HG03103 (cell line): ENCODE measurements at regions not wholly inside any gene's neighbourhood (a gene's known extent, or its start where the extent isn't known, plus 50 kb on each side); places are given as distances from the start of the nearest gene placed in this dataset.

Experiments
- ATAC-seq: cut with Tn5 transposase; IDR thresholded peaks from one replicate; pipeline ENCODE4 v1.9.1; 2021; ENCODE audit warnings: low read depth; ENCODE audit not compliant: unreplicated experiment

DNA sequence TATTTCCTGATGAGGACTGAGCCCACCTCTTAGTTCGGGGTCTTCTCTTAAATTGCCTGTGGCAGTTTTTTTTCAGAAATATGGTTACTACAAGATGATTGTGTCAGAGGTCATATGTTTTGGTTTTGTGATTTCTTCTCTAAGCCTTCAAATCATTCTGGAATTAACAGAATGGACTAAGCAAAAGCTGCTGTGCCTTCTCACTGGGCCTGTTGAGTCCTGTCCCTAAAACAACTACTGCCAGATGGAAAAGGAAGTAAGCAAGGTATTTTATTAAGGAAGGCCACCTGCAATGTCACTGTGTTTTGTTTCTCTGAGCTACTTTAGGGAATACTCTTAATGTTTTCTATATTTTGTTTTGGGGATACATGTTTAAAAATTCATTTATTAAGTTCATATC lies 470.8 kb downstream of the PCDH20 start:
- ATAC-seq: no peak

DNA sequence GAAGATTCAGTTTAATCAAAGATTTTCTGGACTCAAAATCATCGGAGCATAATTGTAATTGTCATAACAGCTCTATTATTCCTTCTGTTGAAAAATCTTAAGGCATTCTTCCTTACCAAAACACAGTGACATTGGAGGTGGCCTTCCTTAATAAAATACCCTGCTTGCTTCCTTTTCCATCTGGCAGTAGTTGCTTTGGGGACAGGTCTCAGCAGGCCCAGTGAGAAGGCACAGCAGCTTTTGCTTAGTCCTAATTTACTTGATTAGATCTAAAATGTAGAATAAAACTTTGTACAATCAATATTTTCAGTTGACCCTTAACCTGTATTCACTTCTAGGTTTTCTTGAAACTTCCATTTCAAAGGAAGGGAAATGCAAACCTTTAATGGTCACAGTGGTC lies 471.6 kb downstream of the PCDH20 start:
- no peak for ATAC-seq

DNA sequence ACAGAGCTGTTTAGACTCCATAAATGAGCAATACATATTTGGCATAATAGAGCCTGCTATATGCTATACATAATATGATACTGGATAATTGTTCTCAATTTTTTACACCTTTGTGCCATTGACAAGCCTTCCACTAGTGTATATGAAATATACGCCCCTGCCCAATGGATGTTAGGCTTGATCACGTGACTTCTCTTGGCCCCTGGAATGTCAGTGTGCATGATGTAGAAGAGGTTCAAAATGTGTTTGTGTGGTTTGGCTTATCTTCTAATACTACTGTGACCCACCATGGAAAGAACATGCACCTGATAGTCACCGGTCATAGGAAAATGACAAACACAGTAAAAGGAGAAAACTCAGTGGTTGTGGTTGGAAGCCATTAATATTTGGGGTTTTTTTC lies 479.4 kb downstream of the PCDH20 start:
- no peak for ATAC-seq

DNA sequence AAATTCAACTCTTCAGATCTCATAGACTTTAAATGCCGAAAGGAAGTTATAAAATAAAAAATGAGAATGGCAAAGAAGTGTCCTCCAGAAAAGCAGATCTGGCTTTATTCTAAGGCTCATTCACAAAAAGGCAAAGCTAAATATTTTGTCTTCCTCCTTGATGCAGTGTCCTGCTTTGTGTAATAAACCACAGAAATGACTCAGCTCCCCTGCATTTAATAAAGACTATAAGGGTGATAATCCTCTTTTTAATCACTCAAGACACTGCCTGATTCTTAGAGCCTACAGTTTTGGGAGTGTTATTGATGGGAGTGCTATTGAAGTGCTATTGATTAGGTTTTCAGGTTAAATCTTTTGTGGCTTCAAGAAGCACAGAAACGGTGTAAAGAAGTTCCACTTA lies 482.0 kb downstream of the PCDH20 start:
- ATAC-seq: no peak

DNA sequence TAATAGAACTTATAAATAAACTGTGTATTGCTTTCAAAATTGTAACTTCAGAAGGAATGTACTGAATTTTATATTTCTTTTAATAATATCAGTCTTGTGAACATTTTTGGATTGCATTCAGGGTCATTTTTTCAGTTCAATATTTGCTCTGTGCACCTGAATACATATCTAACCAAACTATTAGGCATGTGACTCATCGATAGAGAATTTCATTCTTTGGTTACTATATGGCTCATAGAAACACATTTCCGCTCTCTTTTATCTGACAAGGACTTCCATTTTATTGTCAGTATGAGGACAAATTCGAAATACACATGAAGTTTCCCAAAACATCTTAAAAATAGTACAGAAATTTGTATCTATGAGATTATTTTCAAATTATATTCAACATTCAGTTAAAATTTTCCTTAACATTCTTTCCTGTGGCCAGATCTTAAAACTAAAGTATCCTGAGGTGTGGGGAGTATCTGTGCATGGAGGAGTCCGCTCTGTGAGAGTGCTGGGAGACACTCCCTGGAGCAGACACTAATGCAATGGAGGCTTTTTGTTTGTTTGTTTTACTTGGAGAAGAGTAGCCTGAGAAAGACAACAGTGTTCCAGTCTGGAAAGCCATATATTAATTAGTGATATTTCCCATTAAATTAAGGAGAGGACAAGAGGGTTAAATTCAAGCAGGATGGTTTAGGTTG lies 483.6 kb downstream of the PCDH20 start:
- ATAC-seq: no peak

DNA sequence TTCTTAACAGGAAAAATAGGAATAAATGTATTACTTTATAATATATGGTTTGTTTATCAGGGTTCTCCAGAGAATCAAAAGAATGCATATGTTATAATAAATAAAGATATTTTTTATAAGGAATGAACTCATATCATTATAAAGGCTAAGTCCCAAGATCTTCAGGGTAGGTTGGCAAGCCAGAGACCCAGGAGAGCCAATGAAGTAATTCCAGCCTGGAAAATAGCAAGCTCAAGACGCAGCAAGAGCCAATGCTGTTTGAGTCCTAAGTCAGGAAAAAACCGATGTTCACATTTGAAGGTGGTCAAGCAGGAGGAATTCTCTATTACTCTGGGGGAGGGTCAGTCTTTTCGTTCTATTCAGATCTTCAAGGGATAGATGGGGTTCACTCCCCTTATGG lies 490.0 kb downstream of the PCDH20 start:
- no peak for ATAC-seq

DNA sequence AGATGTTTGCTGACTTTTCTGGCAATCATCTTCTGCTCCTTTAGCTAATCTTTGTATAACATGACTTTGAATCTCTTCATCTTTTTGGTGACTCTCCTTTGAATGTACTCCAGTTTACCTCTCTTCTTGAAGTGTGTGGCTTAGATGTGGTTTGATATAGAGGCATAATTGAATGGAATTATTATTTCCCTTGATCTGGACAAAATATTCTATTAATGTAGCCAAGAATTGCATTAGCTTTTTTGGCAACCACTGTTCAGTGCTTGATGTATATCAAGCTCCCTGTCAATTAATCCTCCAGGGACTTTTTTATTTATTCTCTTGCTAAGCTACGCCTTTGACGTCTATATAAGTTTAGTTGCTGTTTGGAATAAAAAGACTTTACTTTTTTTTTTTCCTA lies 490.8 kb downstream of the PCDH20 start:
- no peak for ATAC-seq

DNA sequence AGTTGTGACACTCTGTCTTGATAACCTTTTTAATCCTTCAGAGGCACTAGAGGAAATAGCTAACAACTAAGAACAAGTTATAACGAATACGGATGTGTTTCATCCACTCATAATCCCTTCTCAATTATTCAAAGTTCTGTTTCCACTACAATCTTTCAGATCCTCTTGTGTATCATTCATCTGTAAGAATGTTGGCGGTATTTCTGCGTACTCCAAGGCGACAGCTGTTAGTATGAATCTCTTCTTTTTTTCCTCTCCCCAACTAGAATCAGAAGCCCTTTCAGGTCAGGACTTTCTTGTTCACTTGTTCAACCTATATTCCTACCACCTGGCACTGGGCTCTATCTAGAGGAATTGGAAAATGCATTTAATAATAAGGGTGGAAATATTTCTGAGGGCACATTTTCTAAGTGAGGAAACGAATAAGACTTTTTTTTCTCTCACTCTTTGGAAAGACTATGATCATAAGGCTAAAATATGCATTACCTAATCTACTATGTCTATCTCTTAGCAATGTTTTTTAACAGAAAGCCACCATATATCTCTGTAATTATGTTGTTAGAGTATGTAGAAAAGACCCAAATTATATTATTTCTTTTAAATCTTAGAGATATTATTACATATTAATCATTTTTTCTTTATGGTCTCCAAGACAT lies 492.9 kb downstream of the PCDH20 start:
- no peak for ATAC-seq

DNA sequence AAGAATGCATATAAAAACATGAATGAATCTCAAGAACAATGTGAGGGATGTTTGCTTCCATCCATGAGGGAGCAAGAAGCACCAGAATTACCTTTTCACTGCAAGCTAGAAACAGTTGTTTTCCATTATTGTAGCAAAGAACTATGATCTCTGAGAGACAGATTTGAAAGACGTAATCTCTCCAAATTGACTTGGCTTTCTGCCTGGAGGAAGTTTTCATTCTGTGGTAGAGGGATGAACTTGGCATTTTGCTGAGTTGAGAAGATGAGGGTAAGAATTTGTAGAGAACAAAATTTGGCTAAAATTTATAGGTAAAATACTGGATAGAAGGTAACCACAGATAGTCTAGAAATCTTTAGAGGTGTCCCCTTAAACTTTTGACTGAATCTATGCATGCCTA lies 496.8 kb downstream of the TDRD3 start:
- ATAC-seq: no peak

DNA sequence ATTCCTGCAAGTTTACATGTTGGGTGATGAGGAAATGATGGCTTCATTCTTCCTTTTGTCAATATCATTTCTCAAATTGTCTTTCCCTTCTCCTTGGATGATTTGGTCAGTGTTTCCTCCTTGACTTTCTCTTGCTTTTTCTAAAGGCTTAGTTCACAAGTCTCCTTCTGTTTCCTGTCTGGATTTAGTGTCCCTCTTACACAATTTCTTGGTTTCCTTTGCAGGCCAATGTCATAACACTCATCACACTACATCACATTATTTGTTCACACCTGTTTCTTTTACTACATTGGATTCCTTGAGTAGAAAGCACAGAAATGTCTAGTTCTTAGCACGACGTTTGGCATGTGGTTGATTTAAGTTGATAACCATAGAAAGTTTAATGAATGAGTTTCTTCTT lies 490.7 kb downstream of the TDRD3 start:
- no peak for ATAC-seq

DNA sequence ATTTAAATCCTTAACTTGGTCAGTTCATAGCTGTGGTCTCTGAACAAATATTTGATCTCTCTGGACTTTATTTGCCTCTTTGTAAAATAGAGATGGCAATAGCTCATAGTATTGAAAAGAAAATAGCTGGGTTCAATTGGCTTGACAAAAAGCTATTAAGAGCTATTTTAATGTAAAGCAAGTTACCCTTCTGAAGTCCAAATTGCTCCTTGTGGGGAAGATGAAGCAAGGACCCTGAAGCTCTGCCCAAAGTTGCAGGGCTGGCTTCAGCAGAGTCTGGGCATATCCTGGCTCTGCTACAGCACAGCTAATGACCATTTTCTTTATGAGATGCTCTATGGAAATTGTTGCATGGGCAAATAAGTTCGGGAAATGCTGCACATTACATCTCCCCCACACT lies 484.5 kb downstream of the TDRD3 start:
- no peak for ATAC-seq

DNA sequence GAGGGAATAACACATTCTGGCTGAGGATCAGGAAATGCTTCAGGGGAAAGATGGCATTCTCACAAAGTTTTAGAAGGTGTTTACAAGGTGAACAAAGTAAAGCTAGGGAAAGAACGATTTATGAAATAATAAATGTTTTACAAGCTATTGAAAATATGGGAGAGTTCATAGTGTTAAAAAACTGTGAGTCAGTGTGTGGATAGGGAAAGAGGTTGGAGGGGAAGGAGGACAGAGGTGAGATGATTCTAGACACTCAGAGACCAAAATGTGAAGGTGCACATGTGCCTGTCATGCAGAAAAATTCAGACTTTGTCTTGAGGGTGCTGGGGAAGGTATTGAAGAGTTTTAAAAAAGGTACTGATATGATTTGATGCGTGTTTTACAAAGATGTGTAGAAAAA lies 476.1 kb downstream of the TDRD3 start:
- ATAC-seq: no peak

DNA sequence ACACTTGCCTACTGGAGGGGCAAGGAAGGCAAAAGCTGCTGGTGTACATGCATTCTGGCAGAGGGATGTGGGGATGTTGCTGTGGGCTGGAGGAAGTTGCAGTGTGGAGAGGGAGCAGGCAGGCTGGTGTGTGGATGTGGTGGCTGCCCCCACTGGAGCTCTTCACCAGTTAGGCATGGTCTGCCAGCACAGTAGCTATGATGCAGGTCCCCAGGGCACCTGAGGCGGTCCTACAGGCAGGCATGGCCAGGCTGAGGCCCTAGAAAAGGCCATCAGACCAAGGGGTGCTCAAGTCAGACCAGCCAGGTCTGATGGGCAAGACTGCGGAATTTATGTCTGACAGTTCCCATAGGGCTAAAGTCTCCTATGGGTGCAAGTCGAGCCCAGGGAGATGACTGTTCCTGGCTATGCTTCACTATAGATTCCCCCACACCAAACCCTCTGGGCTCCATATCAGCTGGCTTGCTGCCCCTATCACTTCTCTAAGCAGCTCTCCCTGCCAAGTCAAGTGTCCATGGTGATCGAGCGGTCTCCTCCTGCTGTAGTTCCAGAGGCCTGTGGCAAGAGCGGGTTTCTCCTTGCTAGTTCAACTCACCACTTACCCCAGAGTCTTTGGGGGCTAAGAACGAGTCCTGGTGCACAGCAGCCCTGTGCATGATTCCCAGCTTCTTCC lies 473.1 kb downstream of the TDRD3 start:
- ATAC-seq: no peak

DNA sequence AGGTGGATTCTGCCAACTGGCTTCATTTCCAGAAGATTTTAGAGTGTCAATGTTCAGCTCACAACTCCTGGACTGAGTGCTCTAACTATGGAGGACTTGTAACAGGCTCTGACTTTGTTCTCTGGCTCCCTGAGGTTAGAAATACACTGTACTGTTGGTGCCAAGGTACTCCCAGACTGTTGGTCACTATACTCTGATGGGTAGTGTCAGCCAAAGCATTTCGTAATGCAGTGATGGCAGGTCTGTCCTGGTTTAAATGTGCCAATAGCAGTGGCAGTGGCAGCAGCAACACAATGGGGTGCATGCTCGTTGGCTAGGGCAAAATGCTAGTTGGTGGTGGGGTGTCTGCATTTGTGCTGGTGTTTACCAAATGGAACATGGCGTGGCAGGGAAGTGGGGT lies 472.2 kb downstream of the TDRD3 start:
- no peak for ATAC-seq

DNA sequence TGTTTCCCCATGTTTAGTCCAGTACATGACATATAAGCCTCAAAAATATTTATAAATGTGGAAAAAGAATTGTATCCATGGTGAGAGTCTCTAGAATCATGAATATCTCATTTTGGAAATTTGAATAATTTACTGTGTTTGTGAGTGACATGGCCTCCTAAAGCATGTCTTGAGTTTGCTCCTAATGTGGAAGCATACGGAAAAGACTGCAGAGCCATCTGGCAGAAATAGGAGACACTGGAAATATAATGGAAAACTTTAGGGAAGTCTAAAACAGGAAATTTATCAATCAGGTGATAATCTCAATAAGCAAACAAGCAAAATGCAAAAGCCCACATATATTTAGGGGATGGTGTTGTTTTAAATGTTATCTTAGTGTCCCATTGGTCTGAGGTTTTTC lies 465.0 kb downstream of the TDRD3 start:
- ATAC-seq: no peak

DNA sequence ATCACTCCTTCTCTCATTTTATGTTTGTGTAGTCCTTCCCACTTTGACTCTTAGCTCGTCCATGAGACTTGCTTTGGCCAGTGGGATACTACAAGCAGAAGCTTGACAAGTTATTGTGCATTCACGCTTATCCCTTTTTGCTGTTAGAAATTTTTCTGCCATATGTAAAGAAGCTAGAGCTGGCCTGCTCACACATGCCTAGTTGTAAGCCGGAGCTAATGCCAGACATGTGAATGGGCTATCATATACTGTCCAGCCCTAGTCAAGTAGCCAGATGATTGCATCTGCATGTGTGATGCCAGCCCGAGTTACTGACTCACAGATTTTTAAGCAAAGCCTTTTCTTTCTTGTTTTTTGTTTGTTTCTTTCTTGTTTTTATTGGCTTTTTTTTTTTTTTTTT lies 460.7 kb downstream of the TDRD3 start:
- ATAC-seq: no peak

DNA sequence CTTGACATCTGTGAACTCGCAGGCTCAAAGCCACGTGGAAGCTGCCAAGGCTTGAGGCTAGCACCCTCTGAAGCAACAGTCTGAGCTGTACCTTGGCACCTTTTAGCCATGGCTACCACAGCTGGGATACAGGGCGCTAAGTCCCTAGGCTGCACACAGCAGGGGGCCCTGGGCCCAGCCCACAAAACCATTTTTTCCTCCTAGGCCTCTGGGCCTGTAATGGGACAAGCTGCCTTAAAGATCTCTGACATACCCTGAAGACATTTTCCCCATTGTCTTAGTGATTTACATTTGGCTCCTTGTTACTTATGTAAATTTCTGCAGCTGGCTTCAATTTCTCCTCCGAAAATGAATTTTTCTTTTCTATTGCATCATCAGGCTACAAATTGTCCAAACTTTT lies 455.9 kb downstream of the TDRD3 start:
- no peak for ATAC-seq

DNA sequence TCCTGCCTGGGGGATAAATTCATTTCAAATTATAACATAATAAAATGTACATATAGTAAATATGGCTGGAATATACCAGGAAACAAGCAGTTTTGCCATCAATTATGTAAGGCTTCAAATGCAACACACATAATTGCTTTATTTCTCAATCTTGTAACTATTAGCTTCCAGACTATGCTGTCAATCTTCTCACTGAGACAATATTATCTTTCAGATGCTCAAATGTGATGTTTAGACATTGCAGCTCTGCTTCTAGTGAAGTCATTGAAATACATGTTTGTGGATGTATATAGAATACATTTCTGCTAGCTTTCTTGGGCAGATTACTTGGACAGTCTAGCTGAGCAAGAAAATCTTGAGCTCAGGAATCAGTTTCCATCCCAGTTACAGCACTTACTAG lies 454.4 kb downstream of the TDRD3 start:
- ATAC-seq: no peak

DNA sequence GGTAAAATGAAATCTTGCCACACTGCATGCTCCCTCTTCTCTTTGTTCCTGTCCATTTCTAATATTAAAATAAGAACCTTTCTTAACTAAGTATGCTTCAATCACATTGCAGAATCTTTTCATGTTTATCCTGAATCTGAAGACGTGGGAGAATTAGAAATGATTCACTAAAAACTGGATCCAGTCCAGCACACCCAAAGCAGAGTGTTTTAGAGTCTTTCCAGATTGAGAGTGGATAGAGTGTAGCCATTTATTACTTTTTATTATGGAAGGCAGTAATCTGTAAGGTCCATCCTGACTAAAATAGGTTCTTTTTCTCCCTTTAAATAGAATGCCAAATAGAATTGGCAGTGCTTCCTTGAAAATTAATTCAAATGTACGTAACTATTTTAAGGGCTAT lies 453.5 kb downstream of the TDRD3 start:
- no peak for ATAC-seq

DNA sequence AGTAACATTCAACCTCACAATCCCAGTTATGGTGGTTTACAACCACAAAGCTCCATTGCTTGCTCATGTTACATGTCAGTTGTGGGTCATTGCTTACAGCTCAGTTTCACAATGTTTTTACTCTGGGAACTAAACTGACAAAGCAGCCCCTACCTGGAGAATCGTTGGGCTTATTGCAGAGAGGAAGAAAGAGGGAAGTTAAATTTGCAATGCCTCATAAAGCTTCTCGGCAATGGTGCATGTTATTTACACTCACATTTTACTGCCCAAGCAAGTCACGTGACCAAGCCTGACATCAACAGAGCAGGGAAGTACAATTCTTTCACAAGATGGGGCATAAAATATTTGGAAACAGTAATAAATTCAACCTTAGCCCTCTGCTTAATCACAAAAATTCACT lies 441.6 kb downstream of the TDRD3 start:
- no peak for ATAC-seq

DNA sequence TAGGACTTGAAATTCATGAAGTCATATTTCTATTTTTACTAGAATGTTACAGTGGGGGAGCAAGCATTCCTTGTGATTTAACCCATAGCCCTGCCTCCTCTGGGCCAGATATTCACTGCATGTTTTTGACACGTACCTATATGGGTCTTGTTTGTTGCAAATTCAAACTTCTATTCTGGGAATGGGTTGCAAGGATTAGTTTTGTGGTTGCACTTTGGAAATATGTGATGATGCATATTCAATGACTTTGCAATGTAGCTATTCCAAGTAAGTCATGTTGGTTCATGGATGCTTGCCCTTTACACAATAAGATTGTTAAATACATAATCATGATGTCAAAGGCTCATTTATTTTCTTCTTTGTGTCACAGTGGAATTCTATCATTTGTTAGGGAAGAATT lies 440.8 kb downstream of the TDRD3 start:
- ATAC-seq: no peak

DNA sequence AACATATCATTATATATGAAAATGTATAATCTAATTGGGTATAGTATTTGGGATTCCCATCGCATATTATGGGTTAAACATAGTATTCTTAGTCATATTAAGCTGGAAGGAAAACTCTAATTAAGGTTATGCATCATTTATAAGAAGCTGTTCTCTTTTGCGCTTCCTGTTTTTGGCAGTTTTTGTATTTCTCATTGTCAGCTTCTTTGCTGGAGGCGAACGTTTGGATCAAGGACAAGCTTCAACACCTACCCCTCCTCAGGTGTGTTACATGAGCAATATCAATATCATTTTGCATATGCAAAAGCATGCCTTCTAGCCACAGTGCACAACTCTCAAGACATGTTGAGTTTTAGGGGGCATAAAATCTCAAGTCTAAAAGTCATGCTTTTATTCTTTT lies 439.8 kb downstream of the TDRD3 start:
- ATAC-seq: no peak
